Trophoblast cell (in vitro differentiated cells and primary cell): ENCODE measurements at regions not wholly inside any gene's neighbourhood (a gene's known extent, or its start where the extent isn't known, plus 50 kb on each side); places are given as distances from the start of the nearest gene placed in this dataset.

Experiments
- DNase-seq, 2 donors: peaks; one replicate each; pipeline ENCODE4 v3.0.0-alpha.2; 2016
- H2AFZ ChIP-seq: 2 replicates; pipeline ENCODE4 v1.6.1; 2013; ENCODE audit warnings: low read length, moderate library complexity, mild to moderate bottlenecking; ENCODE audit not compliant: insufficient read depth, poor library complexity
- H2AK5ac ChIP-seq: 2 replicates; pipeline ENCODE4 v1.6.1; 2013; ENCODE audit warnings: mild to moderate bottlenecking, low read length
- H2BK120ac ChIP-seq: 2 replicates; pipeline ENCODE4 v1.6.1; 2013; ENCODE audit warnings: low read length, mild to moderate bottlenecking, moderate library complexity; ENCODE audit not compliant: insufficient read depth, poor library complexity
- H2BK12ac ChIP-seq: 2 replicates; pipeline ENCODE4 v1.6.1; 2013; ENCODE audit warnings: mild to moderate bottlenecking, low read length, moderate library complexity
- H2BK5ac ChIP-seq: 2 replicates; pipeline ENCODE4 v1.6.1; 2013; ENCODE audit warnings: low read length, low read depth, moderate library complexity, mild to moderate bottlenecking; ENCODE audit not compliant: poor library complexity
- H3K14ac ChIP-seq: 2 replicates; pipeline ENCODE4 v1.6.1; 2013; ENCODE audit warnings: mild to moderate bottlenecking, low read length
- H3K18ac ChIP-seq: 2 replicates; pipeline ENCODE4 v1.6.1; 2013; ENCODE audit warnings: mild to moderate bottlenecking, low read length
- H3K23ac ChIP-seq: 2 replicates; pipeline ENCODE4 v1.6.1; 2013; ENCODE audit warnings: low read length
- H3K27ac ChIP-seq: 2 replicates; pipeline ENCODE4 v1.5.1; 2013; ENCODE audit warnings: low read depth, mild to moderate bottlenecking, inconsistent platforms, low read length, moderate library complexity
- H3K27me3 ChIP-seq: 2 replicates; pipeline ENCODE4 v1.6.1; 2013; ENCODE audit warnings: inconsistent platforms, mild to moderate bottlenecking, low read length, moderate library complexity; ENCODE audit not compliant: insufficient read depth
- H3K36me3 ChIP-seq, 2 experiments: 1 replicate in 1 of 2; 2 replicates in 1 of 2; pipeline ENCODE4 v1.6.1; 2013; ENCODE audit warnings: low read length in 2 of 2, mild to moderate bottlenecking in 2 of 2, moderate library complexity in 1 of 2; ENCODE audit not compliant: insufficient read depth in 2 of 2, control insufficient read depth in 1 of 2
- H3K4ac ChIP-seq: 2 replicates; pipeline ENCODE4 v1.6.1; 2013; ENCODE audit warnings: low read depth, mild to moderate bottlenecking, low read length, moderate library complexity
- H3K4me1 ChIP-seq, 2 experiments: 1 replicate in 1 of 2; 2 replicates in 1 of 2; pipeline ENCODE4 v1.6.1; 2013; ENCODE audit warnings: low read length in 2 of 2, mild to moderate bottlenecking in 2 of 2, moderate library complexity in 1 of 2; ENCODE audit not compliant: insufficient read depth in 2 of 2, control insufficient read depth in 1 of 2
- H3K4me2 ChIP-seq: 2 replicates; pipeline ENCODE4 v1.6.1; 2013; ENCODE audit warnings: inconsistent platforms, mild to moderate bottlenecking, low read length, moderate library complexity
- H3K4me3 ChIP-seq: 2 replicates; pipeline ENCODE4 v1.5.1; 2013; ENCODE audit warnings: mild to moderate bottlenecking, low read depth, low read length, inconsistent platforms
- H3K79me1 ChIP-seq: one replicate; pipeline ENCODE4 v1.6.1; 2013; ENCODE audit warnings: low read length
- H3K79me2 ChIP-seq: 2 replicates; pipeline ENCODE4 v1.6.1; 2013; ENCODE audit warnings: low read length, mild to moderate bottlenecking; ENCODE audit not compliant: control insufficient read depth, insufficient read depth, poor library complexity
- H3K9ac ChIP-seq: 2 replicates; pipeline ENCODE4 v1.6.1; 2013; ENCODE audit warnings: mild to moderate bottlenecking, low read length
- H3K9me3 ChIP-seq: 2 replicates; pipeline ENCODE4 v1.6.1; 2013; ENCODE audit warnings: low read depth, mild to moderate bottlenecking, control low read depth, inconsistent platforms, low read length; ENCODE audit not compliant: insufficient read depth
- H4K12ac ChIP-seq: 2 replicates; pipeline ENCODE4 v1.6.1; 2013; ENCODE audit warnings: low read depth, mild to moderate bottlenecking, low read length, moderate library complexity
- H4K8ac ChIP-seq: 2 replicates; pipeline ENCODE4 v1.6.1; 2013; ENCODE audit warnings: low read depth, mild to moderate bottlenecking, low read length, moderate library complexity
- H4K91ac ChIP-seq: one replicate; pipeline ENCODE4 v1.6.1; 2013; ENCODE audit warnings: low read depth, mild to moderate bottlenecking, low read length, moderate library complexity
- WGBS: extraction: QIAGEN DNeasy Blood & Tissue Kit; methylation state at CpG from one replicate; pipeline ENCODE4 v1.1.7; 2013; ENCODE audit warnings: missing lambda C conversion rate; ENCODE audit not compliant: insufficient read length, insufficient coverage; ENCODE audit errors: extremely low coverage; 5-methylcytosine and 5-hydroxymethylcytosine counted together

DNA sequence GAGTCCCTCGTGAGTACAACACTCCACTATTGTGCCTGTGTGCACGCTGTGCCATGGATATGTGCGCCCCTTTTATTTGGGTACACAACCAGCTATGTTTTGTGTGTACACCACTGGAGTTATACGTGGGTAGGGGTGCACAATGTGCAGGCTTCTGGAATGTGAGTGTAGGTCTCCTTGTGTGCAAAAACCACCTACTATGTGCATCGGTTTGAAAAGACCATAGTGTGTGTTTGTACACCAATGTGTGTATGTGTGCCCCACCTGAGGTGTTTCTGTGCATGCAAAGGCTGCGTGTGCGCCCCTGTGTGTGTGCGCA lies 86.4 kb upstream of the ALDH1L1 start:
- Histone ChIP-seq H3K18ac (peak overlapping the region; percentile 63), H3K4me2 (peak overlapping the region; percentile 54), H4K8ac (peak overlapping the region; percentile 23), H2AFZ (peak overlapping the region; percentile 48), H3K9ac (no peak overlapping the region), H3K79me1 (peaks cover 11% of the 10 kb centered on the region), H3K14ac (peak overlapping the region; percentile 37), H2BK12ac (peak overlapping the region; percentile 65), H3K27ac (peak overlapping the region; percentile 72), H2AK5ac (no peak overlapping the region), H2BK5ac (peak overlapping the region; percentile 34), H3K4ac (no peak overlapping the region), H3K27me3 (no peaks in the 10 kb centered on the region), H3K79me2 (peaks cover 3% of the 10 kb centered on the region), H2BK120ac (peak overlapping the region; percentile 48), H4K12ac (no peak overlapping the region), H4K91ac (peak overlapping the region; percentile 58), H3K4me1 (peaks cover 17 to 25% of the 10 kb centered on the region in 2 experiments), H3K9me3 (peaks cover 2% of the 10 kb centered on the region), H3K36me3 (no peaks in the 10 kb centered on the region), H3K23ac (no peak overlapping the region), H3K4me3 (peak overlapping the region; percentile 13)
- DNase-seq = no peak
- WGBS = no CpG with 5 or more reads among the region's 8 CpGs

DNA sequence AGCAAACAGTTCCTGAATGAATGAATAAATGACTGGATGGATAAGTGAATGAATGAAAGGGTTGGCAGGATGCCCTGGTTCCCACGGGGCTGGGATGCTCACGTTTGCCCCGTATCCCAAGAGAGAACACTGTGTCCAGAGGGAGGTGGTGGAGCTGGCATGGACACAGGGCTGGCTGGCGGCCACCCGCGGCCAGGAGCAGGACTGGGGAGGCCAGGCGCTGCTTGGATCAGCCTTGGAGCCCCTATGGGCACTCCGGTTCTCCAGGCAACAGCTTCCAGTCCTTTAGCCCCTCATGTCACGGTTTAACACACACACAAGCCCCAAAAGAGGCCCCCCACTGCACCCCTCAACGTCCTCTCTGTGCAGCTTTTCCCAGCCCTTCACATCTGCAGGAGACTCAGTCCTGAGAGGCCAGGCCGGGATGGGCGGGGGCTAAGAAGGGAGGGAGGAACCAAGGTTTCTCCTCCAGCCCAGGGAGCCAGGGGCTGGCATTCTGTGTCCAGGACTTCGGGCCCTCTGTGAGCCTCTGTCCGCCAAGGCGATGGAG lies 86.0 kb upstream of the ALDH1L1 start:
- no peak overlapping the region for H4K8ac ChIP-seq
- peak overlapping the region; percentile 34 for H2AK5ac ChIP-seq
- H2BK120ac ChIP-seq = peak overlapping the region; percentile 4
- peak overlapping the region; percentile 5 for H2BK12ac ChIP-seq
- no peaks in the 10 kb centered on the region for H3K36me3 ChIP-seq
- no peak overlapping the region for H3K23ac ChIP-seq
- no CpG with 5 or more reads among the region's 15 CpGs for WGBS
- H3K79me1 ChIP-seq = peaks cover 11% of the 10 kb centered on the region
- no peak overlapping the region for H3K18ac ChIP-seq
- H3K4me2 ChIP-seq = no peak overlapping the region
- peaks cover 17 to 25% of the 10 kb centered on the region in 2 experiments for H3K4me1 ChIP-seq
- H2AFZ ChIP-seq = no peak overlapping the region
- H3K27me3 ChIP-seq = no peaks in the 10 kb centered on the region
- no peak overlapping the region for H3K27ac ChIP-seq
- H4K91ac ChIP-seq = no peak overlapping the region
- H3K14ac ChIP-seq = no peak overlapping the region
- H3K4me3 ChIP-seq = no peak overlapping the region
- H3K9me3 ChIP-seq = peaks cover 2% of the 10 kb centered on the region
- H4K12ac ChIP-seq = no peak overlapping the region
- no peak overlapping the region for H3K4ac ChIP-seq
- no peak overlapping the region for H2BK5ac ChIP-seq
- peaks cover 3% of the 10 kb centered on the region for H3K79me2 ChIP-seq
- no peak overlapping the region for H3K9ac ChIP-seq
- no peak for DNase-seq

DNA sequence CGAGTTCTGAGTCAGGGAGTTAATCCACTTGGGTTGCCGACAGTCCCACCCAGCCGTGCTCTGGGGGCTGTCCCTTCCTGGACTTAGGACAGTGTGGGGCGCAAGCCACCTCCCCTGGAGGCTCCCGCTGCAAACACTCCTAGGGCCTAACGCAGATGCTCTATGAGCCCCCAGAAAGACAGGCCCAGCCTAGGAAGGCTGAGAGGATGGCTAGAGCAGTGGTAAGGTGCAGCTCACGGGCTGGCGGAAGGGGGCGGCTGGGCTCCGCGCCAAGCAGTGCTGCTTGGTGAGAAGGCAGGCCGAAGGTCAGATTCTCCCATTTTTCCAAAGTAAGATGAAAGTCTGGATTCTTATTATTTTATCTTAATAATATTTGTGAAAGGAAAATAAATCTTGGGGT lies 84.6 kb upstream of the ALDH1L1 start:
- no peak overlapping the region for H3K23ac ChIP-seq
- no peak overlapping the region for H3K14ac ChIP-seq
- H4K8ac ChIP-seq = no peak overlapping the region
- DNase-seq = no peak
- peaks cover 3% of the 10 kb centered on the region for H3K79me2 ChIP-seq
- H2BK120ac ChIP-seq = no peak overlapping the region
- no peak overlapping the region for H4K12ac ChIP-seq
- no peak overlapping the region for H3K4me3 ChIP-seq
- no peak overlapping the region for H2AFZ ChIP-seq
- peak overlapping the region; percentile 20 for H4K91ac ChIP-seq
- peaks cover 2% of the 10 kb centered on the region for H3K9me3 ChIP-seq
- no peaks in the 10 kb centered on the region for H3K36me3 ChIP-seq
- H3K27ac ChIP-seq = no peak overlapping the region
- no peak overlapping the region for H3K18ac ChIP-seq
- WGBS = no CpG with 5 or more reads among the region's 12 CpGs
- peaks cover 11% of the 10 kb centered on the region for H3K79me1 ChIP-seq
- H3K27me3 ChIP-seq = no peaks in the 10 kb centered on the region
- H2BK12ac ChIP-seq = peak overlapping the region; percentile 21
- no peak overlapping the region for H2AK5ac ChIP-seq
- H3K4me2 ChIP-seq = no peak overlapping the region
- no peak overlapping the region for H3K4ac ChIP-seq
- peaks cover 21 to 25% of the 10 kb centered on the region in 2 experiments for H3K4me1 ChIP-seq
- no peak overlapping the region for H2BK5ac ChIP-seq
- no peak overlapping the region for H3K9ac ChIP-seq

DNA sequence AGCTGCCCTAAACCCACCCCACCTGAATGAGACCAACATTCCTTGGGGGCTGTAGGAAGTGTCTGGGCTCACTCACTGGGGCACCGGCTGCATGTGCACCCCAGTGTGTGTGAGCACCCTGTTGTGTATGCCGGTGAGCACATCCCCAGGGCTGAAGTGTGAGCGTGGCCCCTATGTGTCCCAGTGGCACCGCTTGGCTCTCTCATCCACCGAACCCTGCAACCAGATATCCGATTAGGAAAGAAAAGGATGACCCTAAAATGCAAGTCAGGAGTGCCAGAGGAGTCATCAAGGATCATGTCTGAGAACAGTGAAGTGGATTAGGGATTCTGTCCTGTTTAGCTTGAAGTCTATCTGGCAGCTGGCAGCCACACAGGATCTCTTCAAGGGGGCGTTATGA lies 84.0 kb upstream of the ALDH1L1 start:
- peaks cover 3% of the 10 kb centered on the region for H3K79me2 ChIP-seq
- H3K27ac ChIP-seq = no peak overlapping the region
- H4K12ac ChIP-seq = no peak overlapping the region
- H2BK120ac ChIP-seq = no peak overlapping the region
- no peak overlapping the region for H3K4me3 ChIP-seq
- no peak overlapping the region for H2AK5ac ChIP-seq
- H3K18ac ChIP-seq = no peak overlapping the region
- no peak overlapping the region for H4K8ac ChIP-seq
- no CpG with 5 or more reads among the region's 7 CpGs for WGBS
- no peak overlapping the region for H4K91ac ChIP-seq
- H3K4ac ChIP-seq = no peak overlapping the region
- H3K4me1 ChIP-seq = peaks cover 21 to 25% of the 10 kb centered on the region in 2 experiments
- H3K9me3 ChIP-seq = peaks cover 5% of the 10 kb centered on the region
- H2AFZ ChIP-seq = no peak overlapping the region
- DNase-seq = no peak
- H3K79me1 ChIP-seq = peaks cover 11% of the 10 kb centered on the region
- H3K36me3 ChIP-seq = no peaks in the 10 kb centered on the region
- no peak overlapping the region for H3K4me2 ChIP-seq
- no peak overlapping the region for H3K9ac ChIP-seq
- H3K14ac ChIP-seq = no peak overlapping the region
- no peak overlapping the region for H3K23ac ChIP-seq
- H2BK12ac ChIP-seq = no peak overlapping the region
- no peak overlapping the region for H2BK5ac ChIP-seq
- no peaks in the 10 kb centered on the region for H3K27me3 ChIP-seq
